ENCODE measurements at regions not wholly inside any gene's neighbourhood (a gene's known extent, or its start where the extent isn't known, plus 50 kb on each side); places are given as distances from the start of the nearest gene placed in this dataset.

- DNase-seq (ENCODE audit: low spot score): no peak
Observed at GRCh38 chr2:51650769-51651168, 618.8 kb upstream of the NRXN1 start.

DNA sequence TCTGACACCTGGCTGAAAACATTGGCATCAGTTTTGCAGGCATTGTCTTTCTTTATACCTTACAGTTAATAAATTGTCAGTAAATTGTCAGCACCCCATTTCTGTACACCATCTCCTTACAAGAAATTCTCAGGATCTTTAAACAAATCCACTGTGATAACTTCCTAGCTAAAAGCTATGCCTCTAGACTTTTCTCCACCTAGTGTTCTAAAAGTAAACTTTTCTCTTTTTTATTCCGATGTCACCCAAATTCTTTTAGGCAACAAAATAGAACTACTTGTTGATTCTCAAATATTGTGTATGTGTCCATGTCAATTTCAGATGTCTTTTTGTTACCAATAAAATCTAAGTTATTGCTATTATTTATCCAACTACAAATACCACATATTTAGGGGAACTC is 617.4 kb upstream of the NRXN1 start:
- DNase-seq (ENCODE audit: low spot score): no peak

- DNase-seq (ENCODE audit: low spot score): no peak
Observed at GRCh38 chr2:51638811-51639210, 606.9 kb upstream of the NRXN1 start.

DNA sequence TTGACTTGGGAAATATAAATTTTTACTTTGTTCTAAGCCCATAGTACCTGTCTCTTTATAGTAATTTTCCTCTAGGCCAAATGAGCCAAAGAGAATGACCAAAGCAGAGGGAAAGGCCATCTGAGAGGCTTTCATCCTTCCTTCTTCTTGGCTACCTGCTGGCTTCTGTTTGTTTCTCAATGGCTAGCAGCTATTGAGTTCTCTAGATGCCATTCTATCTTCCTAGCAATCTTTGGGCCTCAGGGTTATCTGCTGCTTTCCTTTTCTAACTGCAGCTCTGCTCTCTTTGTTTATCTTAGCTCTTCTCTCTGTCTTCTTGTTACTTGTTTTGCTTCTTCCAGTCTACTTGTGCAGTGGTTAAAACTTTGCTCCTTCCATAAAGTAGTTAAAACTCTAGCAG is 601.1 kb upstream of the NRXN1 start:
- DNase-seq (ENCODE audit: low spot score): no peak

- DNase-seq (ENCODE audit: low spot score): no peak
Observed at GRCh38 chr2:51629406-51629805, 597.5 kb upstream of the NRXN1 start.

GRCh38 chr2:51628917-51629316 is 597.0 kb upstream of the NRXN1 start:
- no peak for DNase-seq (ENCODE audit: low spot score)

- DNase-seq (ENCODE audit: low spot score): peak; percentile 64
Observed at GRCh38 chr2:51624995-51625394, 593.1 kb upstream of the NRXN1 start.

- peak; percentile 55 for DNase-seq (ENCODE audit: low spot score)
Observed at GRCh38 chr2:51620796-51621195, 588.9 kb upstream of the NRXN1 start.

- DNase-seq (ENCODE audit: low spot score): no peak
Observed at GRCh38 chr2:51619961-51620360, 588.0 kb upstream of the NRXN1 start.

- no peak for DNase-seq (ENCODE audit: low spot score)
Observed at GRCh38 chr2:51612387-51612786, 580.5 kb upstream of the NRXN1 start.

DNA sequence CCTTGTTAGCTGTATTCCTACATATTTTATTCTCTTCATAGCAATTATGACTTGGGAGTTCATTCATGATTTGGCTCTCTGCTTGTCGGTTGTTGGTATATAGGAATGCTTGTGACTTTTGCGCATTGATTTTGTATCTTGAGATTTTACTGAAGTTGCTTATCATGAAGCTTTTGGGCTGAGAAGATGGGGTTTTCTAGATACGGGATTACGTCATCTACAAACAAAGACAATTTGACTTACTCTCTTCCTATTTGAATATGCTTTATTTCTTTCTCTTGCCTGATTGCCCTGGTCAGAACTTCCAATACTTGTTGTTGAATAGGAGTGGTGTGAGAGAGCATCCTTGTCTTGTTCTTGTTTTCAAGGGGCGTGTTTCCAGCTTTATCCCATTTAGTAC is 569.8 kb upstream of the NRXN1 start:
- no peak for DNase-seq (ENCODE audit: low spot score)

DNA sequence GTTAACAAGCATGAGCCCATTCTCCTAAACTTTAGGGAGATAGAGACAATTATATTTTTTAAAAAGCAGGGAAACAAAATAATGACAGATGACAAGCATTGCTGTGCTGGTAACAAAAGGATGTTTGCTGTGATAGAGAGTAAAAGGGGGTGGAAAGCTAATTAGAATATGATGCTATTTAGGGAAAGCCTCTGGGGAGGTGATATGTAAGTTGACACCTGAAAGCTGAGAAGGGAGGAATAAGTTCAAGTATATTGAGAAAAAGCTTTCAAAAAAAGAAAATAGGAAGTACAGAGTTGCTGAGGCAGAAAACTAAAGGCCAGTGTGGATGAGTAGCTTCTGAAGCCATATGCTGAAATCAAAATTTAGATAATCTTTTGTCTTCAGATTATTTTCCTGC is 565.2 kb upstream of the NRXN1 start:
- DNase-seq (ENCODE audit: low spot score): no peak

- DNase-seq (ENCODE audit: low spot score): no peak
Observed at GRCh38 chr2:51595836-51596235, 563.9 kb upstream of the NRXN1 start.

DNA sequence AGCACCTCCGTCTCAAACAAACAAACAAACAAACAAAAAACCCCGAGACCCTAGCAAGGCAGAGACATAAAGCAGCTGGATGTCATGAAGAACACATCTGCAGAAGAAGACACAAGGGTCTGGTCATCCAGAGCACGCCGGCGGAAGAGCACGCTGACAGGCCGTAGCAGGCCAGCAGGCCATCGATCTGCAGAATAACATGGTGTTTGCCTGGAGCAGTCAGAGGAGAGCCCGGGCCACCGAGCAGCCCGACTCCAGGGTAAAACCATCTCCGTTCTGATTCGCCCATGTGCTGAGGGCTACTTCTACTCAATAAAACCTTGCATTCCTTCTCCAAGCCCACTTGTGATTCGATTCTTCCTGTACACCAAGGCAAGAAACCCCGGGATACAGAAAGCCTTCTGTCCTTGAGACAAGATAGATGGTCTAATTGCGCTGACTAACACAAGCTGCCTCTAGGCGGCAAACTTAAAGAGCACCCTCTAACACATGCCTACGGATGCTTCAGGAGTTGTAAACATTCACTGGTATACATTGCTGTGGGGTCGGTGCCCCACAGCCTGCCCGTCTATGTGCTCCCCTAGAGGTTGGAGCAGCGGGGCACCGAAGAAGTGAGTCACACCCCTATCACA is 549.8 kb upstream of the NRXN1 start:
- peak; percentile 7 for DNase-seq (ENCODE audit: low spot score)

DNA sequence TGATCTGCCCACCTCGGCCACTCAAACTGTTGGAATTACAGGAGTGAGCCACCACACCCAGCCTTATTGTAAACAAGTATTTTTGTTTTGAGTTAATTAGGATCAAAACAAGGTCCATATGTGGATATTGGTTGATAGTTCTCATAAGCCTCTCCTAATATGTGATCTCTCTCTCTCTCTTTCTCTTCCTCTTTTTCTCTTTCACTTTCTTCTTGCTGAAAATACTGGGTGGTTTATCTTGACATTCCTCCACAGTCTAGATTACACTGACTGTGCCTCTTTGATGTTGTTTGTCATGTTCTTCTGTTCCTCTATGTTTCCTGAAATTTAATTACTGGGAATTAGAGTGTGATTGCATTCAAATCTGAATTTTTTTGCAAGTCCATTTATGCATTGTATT is 547.5 kb upstream of the NRXN1 start:
- no peak for DNase-seq (ENCODE audit: low spot score)

DNA sequence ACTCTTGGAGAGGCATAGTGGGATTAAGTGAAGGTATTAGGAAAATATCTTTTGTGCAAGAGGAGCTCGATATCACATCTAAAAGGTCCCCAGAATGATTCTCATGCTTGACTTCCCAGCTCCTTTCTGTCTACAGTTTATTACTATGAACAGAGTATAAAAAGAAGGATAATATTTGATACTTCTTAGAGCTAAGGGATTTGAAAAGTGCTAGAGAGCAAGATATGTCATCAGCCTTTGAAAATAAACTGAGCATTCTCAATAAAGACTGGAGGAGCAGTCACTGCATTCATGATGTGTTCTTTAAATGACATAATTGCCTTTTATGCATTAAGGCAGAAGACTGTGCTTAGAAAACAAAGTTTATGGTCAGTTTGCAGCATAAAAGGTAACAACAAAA is 543.2 kb upstream of the NRXN1 start:
- DNase-seq (ENCODE audit: low spot score): no peak

- DNase-seq (ENCODE audit: low spot score): no peak
Observed at GRCh38 chr2:51559026-51559425, 527.1 kb upstream of the NRXN1 start.

DNA sequence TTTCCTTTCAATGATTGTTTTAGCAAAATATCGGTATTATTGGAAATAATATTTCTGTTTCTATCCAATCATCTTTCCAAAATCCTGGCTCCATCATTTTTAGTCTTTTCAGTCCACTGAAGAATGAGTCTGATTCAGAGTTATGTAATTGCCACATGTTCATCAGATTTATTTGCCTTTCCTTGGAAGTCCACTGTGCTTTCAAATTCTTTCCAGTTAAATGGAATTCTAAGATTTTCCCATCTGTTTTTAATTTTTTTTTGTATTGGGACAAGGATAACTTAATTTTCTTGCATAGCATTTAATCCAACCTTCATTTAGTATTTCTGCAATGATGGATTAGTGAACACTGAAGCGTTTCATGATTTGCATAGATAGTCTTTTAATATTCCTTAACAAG is 521.5 kb upstream of the NRXN1 start:
- DNase-seq (ENCODE audit: low spot score): no peak

DNA sequence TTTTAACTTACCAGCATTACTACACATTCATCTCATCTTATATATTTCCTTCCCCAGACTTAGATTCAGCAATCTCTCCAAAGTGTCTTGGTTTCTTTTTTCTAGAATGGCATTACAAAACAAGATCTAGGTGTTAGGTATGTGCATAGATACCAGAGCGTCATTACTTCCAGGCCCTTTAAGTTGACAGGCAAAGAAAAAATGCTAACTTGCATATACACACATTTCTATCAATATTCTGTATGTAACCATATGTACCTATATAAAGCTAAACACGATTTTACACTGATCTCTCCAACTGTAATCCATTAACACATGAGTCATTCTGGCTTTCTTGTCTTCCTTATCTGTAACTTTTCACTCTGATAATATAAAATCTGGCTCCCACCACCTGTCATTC is 503.8 kb upstream of the NRXN1 start:
- no peak for DNase-seq (ENCODE audit: low spot score)

- no peak for DNase-seq (ENCODE audit: low spot score)
Observed at GRCh38 chr2:51534166-51534565, 502.2 kb upstream of the NRXN1 start.

DNA sequence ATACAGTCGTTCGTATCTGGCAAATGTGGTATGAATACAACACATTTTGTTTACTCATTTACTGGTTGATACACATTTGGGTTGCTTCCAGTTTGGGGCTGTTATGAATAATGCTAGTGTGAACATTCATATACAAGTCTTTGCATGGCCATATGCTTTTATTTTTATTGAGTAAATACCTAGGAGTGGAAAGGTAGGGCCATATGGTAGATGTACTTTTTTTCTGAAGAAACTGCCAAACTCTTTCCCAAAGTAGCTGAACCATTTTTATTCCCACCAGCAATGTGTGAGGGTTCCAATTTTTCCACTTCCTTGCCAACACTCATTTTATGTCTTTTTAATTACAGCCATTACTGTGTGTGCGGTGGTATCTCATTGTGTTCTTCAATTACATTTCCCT is 496.2 kb upstream of the NRXN1 start:
- DNase-seq (ENCODE audit: low spot score): no peak

- DNase-seq (ENCODE audit: low spot score): no peak
Observed at GRCh38 chr2:51526766-51527165, 494.8 kb upstream of the NRXN1 start.

DNA sequence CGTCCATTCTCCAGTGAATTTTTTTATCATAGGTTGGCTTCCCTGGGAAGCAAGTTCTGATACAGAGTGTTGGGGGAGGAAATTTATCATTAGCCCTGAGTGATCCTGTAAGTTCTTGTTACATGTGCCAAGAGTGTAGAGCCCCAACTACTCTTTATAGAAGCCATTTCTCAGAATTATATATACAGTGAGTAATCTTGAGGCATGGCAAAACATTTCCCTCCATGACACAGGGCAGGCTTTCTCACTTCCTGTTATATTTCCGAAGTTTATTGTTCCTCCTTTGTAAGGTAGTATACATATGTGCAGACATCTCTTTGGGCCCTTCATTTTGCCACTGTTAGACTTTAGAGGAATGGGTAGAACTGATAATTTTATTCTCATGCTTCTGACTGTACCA is 484.7 kb upstream of the NRXN1 start:
- no peak for DNase-seq (ENCODE audit: low spot score)

GRCh38 chr2:51511002-51511401 is 479.1 kb upstream of the NRXN1 start:
- DNase-seq (ENCODE audit: low spot score): no peak

GRCh38 chr2:51510303-51510702 is 478.4 kb upstream of the NRXN1 start:
- DNase-seq (ENCODE audit: low spot score): no peak
